ENCODE measurements at regions not wholly inside any gene's neighbourhood (a gene's known extent, or its start where the extent isn't known, plus 50 kb on each side); places are given as distances from the start of the nearest gene placed in this dataset.

DNA sequence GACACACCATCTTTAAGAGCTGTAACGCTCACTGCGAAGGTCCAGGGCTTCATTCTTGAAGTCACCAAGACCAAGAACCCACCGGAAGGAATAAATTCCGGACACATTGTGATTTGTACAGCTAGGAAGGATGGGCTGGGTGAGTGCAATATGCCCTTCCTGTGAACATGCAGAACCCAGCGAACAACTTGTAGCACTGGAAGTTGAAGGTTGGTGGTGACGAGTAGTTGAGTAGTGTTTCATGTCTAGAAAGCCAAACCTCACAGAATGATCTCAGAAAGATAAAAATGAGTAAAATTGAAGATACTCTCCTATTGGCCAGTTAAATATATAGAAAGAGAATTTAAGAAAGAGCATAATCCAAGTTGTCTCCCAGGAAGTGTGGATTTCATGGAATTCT lies 462.2 kb upstream of the CFAP20DC start:
- no peak for TF ChIP-seq POLR2AphosphoS5 (IDR thresholded peaks at IDR 0.05; ENCODE audit: low read depth, low read length)
- TF ChIP-seq TAF1 (IDR thresholded peaks at IDR 0.05; ENCODE audit: low read depth, low read length) = no peak
- no peak for TF ChIP-seq POLR2A (IDR thresholded peaks at IDR 0.05; ENCODE audit: low read depth, low read length)

All from GM12891 (cell line).